GM12878 (cell line): ENCODE measurements at regions not wholly inside any gene's neighbourhood (a gene's known extent, or its start where the extent isn't known, plus 50 kb on each side); places are given as distances from the start of the nearest gene placed in this dataset.

ENCODE experiments used
- ATAC-seq: fragments of 200-7000 bp; cut with Tn5 transposase; 3 replicates; pipeline ENCODE4 v1.9.1; 2020; ENCODE audit warnings: mild to moderate bottlenecking, moderate library complexity
- BruUV-seq: library from RNA; stranded (reverse); fragments of 400-500 nt; replicated peaks from 2 replicates; lab custom pipeline; 2021; lab: Mats Ljungman, UMichigan
- CTCF ChIA-PET: fragments of 300-600 bp; sonication (Branson Sonifier 250); formaldehyde crosslinking; extraction: SDS; loops from one replicate; lab custom pipeline; 2021; ENCODE audit warnings: inconsistent platforms; lab: Yijun Ruan, JAX
- POLR2A ChIA-PET: fragments of 350-600 bp; formaldehyde crosslinking; extraction: SDS; loops from one replicate; lab custom pipeline; 2021; ENCODE audit warnings: inconsistent platforms; lab: Charles Lee
- RAD21 ChIA-PET: fragments of 300-600 bp; sonication (Branson Sonifier 250); formaldehyde crosslinking; loops from one replicate; lab custom pipeline; 2023; ENCODE audit warnings: antibody characterized with exemption; ENCODE audit not compliant: unreplicated experiment; lab: Charles Lee
- SMC1A ChIA-PET: fragments of 300-600 bp; sonication (Branson Sonifier 250); formaldehyde crosslinking; loops from one replicate; lab custom pipeline; 2023; ENCODE audit not compliant: unreplicated experiment, uncharacterized antibody; lab: Charles Lee
- DNase-seq: peaks from one replicate; pipeline ENCODE4 v3.0.0-alpha.2; 2011; ENCODE audit warnings: low read depth, low spot score
- FAIRE-seq: peaks from 3 replicates; lab custom pipeline; 2011; peaks lifted over from hg19 to GRCh38; lab: Jason Lieb, UNC
- H2AFZ ChIP-seq: 2 replicates; pipeline ENCODE4 v1.6.0; 2011; ENCODE audit warnings: low read depth, low read length, control low read depth; ENCODE audit not compliant: control insufficient read depth
- H3K27ac ChIP-seq: 2 replicates; pipeline ENCODE4 v1.5.1; 2011; ENCODE audit warnings: control low read depth; ENCODE audit not compliant: control insufficient read depth, insufficient read depth
- H3K27me3 ChIP-seq, 2 experiments: replicated peaks in 1 of 2; 2 replicates each; pipeline versions ENCODE4 v1.6.0 to v1.6.1; 2011; ENCODE audit warnings: low read length in 1 of 2; ENCODE audit not compliant: control insufficient read depth in 2 of 2, insufficient read depth in 2 of 2
- H3K36me3 ChIP-seq, 2 experiments: 2 replicates each; pipeline ENCODE4 v1.5.1; 2011; ENCODE audit warnings: low read length in 1 of 2; ENCODE audit not compliant: control insufficient read depth in 2 of 2, insufficient read depth in 2 of 2
- H3K4me1 ChIP-seq: 2 replicates; pipeline ENCODE4 v1.6.1; 2011; ENCODE audit warnings: mild to moderate bottlenecking, low read length, moderate library complexity, mixed read lengths; ENCODE audit not compliant: control insufficient read depth, insufficient read depth
- H3K4me2 ChIP-seq: 2 replicates; pipeline ENCODE4 v1.6.0; 2011; ENCODE audit warnings: control low read depth; ENCODE audit not compliant: control insufficient read depth, insufficient read depth
- H3K4me3 ChIP-seq: fragments of 200-600 bp; sonication (generic); 2 replicates; pipeline ENCODE4 v1.5.1; 2016
- H3K79me2 ChIP-seq: 2 replicates; pipeline ENCODE4 v1.6.0; 2011; ENCODE audit warnings: low read length; ENCODE audit not compliant: control insufficient read depth, insufficient read depth
- H3K9ac ChIP-seq: 2 replicates; pipeline ENCODE4 v1.8.0; 2011; ENCODE audit warnings: low read length, control low read depth, mixed read lengths; ENCODE audit not compliant: control insufficient read depth, insufficient read depth
- H3K9me3 ChIP-seq: replicated peaks from 3 replicates; pipeline ENCODE4 v1.5.1; 2011; ENCODE audit warnings: mild to moderate bottlenecking, low read length; ENCODE audit not compliant: control insufficient read depth, insufficient read depth
- H4K20me1 ChIP-seq: 2 replicates; pipeline ENCODE4 v1.6.0; 2011; ENCODE audit not compliant: control insufficient read depth, insufficient read depth
- BCL3 ChIP-seq: IDR thresholded peaks from 2 replicates; pipeline ENCODE4 v1.6.1; 2011; ENCODE audit warnings: borderline replicate concordance, low read depth, mild to moderate bottlenecking, moderate library complexity, low read length; ENCODE audit not compliant: insufficient read depth, poor library complexity, severe bottlenecking
- GATAD2B ChIP-seq: fragments of 450-650 bp; conservative IDR thresholded peaks from 2 replicates; pipeline ENCODE4 v1.6.1; 2017; ENCODE audit warnings: low read depth, mild to moderate bottlenecking, moderate library complexity
- HSF1 ChIP-seq: fragments of 150-350 bp; IDR thresholded peaks from 2 replicates; pipeline ENCODE4 v1.6.1; 2014; ENCODE audit warnings: mild to moderate bottlenecking, low read depth, low read length
- NBN ChIP-seq: fragments of 450-650 bp; IDR thresholded peaks from 2 replicates; pipeline ENCODE4 v1.6.1; 2016
- NR2C2 ChIP-seq: IDR thresholded peaks from 2 replicates; pipeline ENCODE4 v1.6.1; 2011; ENCODE audit warnings: borderline replicate concordance, low read depth; ENCODE audit not compliant: control insufficient read depth, insufficient read length
- PKNOX1 ChIP-seq: fragments of 450-650 bp; IDR thresholded peaks from 2 replicates; pipeline ENCODE4 v1.6.1; 2016; ENCODE audit warnings: mild to moderate bottlenecking
- RELB ChIP-seq: fragments of 450-650 bp; IDR thresholded peaks from 2 replicates; pipeline ENCODE4 v1.6.1; 2017; ENCODE audit warnings: low read depth, mild to moderate bottlenecking, moderate library complexity
- STAT1 ChIP-seq: fragments of 450-650 bp; conservative IDR thresholded peaks from 2 replicates; pipeline ENCODE4 v1.6.1; 2014; ENCODE audit warnings: antibody characterized with exemption, mild to moderate bottlenecking
- TCF7 ChIP-seq: IDR thresholded peaks from 2 replicates; pipeline ENCODE4 v1.6.1; 2014; ENCODE audit warnings: antibody characterized with exemption, borderline replicate concordance
- WGBS: methylation state at CpG from one replicate; pipeline ENCODE4 v1.1.6; 2016; ENCODE audit warnings: low lambda C conversion rate; ENCODE audit not compliant: insufficient replicate concordance, insufficient coverage; ENCODE audit errors: missing lambda C conversion rate; 5-methylcytosine and 5-hydroxymethylcytosine counted together
- in situ Hi-C: fragments of 300-500 bp; cut with MboI; formaldehyde crosslinking; loops from 9 replicates; pipeline ENCODE4 v1.14.3; 2018; ENCODE audit warnings: mixed read lengths
- intact Hi-C: fragments of 100-400 bp; cut with micrococcal nuclease; formaldehyde crosslinking; loops from one replicate; pipeline ENCODE4 v1.14.2; 2022; ENCODE audit not compliant: unreplicated experiment
- TF ChIP-seq, protein P1 (sequence below): IDR thresholded peaks from 2 replicates; pipeline ENCODE4 v1.6.1; 2012; ENCODE audit warnings: low read depth, low read length, improper control_type of control experiment
- TF ChIP-seq, protein P2 (sequence below): IDR thresholded peaks from 2 replicates; pipeline ENCODE4 v1.6.1; 2012; ENCODE audit warnings: improper control_type of control experiment, low read depth, low read length; ENCODE audit not compliant: insufficient replicate concordance

DNA sequence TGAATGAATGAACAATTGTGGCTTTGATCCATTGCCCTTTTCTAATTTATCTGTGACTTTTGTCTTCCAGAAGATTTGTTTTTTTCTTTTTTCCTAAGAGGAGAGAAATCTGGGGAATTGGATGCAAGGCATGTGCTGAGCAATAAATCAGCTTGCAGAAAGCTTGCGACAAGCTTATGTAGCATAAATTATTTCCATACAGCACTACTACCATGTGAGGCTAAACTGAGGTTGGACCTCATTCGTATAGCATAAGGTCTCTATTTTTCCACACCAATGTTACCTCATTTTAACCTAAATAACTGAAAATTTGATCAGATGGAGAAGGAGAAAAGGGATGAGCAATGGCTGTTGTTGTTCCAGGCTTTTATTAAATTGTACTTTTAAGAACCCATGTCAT is 455.6 kb downstream of the TUSC7 start:
- FAIRE-seq: no peak
- CTCF ChIA-PET: interaction anchor here (0.7 to 1.6 kb wide), 3 partner anchors 8 to 53 kb away, joined by 3 read pairs; no protein-coding TSS in a partner anchor
- no peak for ATAC-seq

More for the DNA sequence above, 455.6 kb downstream of the TUSC7 start:
- POLR2A ChIA-PET: no interaction called here
- intact Hi-C loops: no loop called here
- Histone ChIP-seq H3K9me3 (no peaks in the 10 kb centered on the region), H3K36me3 (no peaks in the 10 kb centered on the region), H3K27me3 (no peaks in the 10 kb centered on the region), H2AFZ (no peak overlapping the region), H3K27ac (no peak overlapping the region), H3K4me1 (no peaks in the 10 kb centered on the region), H3K9ac (no peak overlapping the region), H3K79me2 (no peaks in the 10 kb centered on the region), H3K4me3 (no peak overlapping the region)
- 50% methylated on average over 2 of the region's 2 CpGs for WGBS
- RAD21 ChIA-PET: no interaction called here
- DNase-seq: no peak
- in situ Hi-C loops: no loop called here
- SMC1A ChIA-PET: no interaction called here
- TF ChIP-seq, protein P1, sequence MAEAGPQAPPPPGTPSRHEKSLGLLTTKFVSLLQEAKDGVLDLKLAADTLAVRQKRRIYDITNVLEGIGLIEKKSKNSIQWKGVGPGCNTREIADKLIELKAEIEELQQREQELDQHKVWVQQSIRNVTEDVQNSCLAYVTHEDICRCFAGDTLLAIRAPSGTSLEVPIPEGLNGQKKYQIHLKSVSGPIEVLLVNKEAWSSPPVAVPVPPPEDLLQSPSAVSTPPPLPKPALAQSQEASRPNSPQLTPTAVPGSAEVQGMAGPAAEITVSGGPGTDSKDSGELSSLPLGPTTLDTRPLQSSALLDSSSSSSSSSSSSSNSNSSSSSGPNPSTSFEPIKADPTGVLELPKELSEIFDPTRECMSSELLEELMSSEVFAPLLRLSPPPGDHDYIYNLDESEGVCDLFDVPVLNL: no peak
- TF ChIP-seq NR2C2 (no peak), STAT1 (no peak), TCF7 (no peak), RELB (no peak), GATAD2B (no peak), NBN (no peak), BCL3 (no peak), PKNOX1 (no peak), HSF1 (no peak)
- TF ChIP-seq, protein P2, sequence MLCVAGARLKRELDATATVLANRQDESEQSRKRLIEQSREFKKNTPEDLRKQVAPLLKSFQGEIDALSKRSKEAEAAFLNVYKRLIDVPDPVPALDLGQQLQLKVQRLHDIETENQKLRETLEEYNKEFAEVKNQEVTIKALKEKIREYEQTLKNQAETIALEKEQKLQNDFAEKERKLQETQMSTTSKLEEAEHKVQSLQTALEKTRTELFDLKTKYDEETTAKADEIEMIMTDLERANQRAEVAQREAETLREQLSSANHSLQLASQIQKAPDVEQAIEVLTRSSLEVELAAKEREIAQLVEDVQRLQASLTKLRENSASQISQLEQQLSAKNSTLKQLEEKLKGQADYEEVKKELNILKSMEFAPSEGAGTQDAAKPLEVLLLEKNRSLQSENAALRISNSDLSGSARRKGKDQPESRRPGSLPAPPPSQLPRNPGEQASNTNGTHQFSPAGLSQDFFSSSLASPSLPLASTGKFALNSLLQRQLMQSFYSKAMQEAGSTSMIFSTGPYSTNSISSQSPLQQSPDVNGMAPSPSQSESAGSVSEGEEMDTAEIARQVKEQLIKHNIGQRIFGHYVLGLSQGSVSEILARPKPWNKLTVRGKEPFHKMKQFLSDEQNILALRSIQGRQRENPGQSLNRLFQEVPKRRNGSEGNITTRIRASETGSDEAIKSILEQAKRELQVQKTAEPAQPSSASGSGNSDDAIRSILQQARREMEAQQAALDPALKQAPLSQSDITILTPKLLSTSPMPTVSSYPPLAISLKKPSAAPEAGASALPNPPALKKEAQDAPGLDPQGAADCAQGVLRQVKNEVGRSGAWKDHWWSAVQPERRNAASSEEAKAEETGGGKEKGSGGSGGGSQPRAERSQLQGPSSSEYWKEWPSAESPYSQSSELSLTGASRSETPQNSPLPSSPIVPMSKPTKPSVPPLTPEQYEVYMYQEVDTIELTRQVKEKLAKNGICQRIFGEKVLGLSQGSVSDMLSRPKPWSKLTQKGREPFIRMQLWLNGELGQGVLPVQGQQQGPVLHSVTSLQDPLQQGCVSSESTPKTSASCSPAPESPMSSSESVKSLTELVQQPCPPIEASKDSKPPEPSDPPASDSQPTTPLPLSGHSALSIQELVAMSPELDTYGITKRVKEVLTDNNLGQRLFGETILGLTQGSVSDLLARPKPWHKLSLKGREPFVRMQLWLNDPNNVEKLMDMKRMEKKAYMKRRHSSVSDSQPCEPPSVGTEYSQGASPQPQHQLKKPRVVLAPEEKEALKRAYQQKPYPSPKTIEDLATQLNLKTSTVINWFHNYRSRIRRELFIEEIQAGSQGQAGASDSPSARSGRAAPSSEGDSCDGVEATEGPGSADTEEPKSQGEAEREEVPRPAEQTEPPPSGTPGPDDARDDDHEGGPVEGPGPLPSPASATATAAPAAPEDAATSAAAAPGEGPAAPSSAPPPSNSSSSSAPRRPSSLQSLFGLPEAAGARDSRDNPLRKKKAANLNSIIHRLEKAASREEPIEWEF: no peak
- TF ChIP-seq, all 136 proteins: peak for 0
- Histone ChIP-seq H4K20me1 (no peaks in the 10 kb centered on the region), H3K4me2 (no peak overlapping the region)
- no TSS peak for BruUV-seq
